ENCODE measurements at regions not wholly inside any gene's neighbourhood (a gene's known extent, or its start where the extent isn't known, plus 50 kb on each side); places are given as distances from the start of the nearest gene placed in this dataset.

DNA sequence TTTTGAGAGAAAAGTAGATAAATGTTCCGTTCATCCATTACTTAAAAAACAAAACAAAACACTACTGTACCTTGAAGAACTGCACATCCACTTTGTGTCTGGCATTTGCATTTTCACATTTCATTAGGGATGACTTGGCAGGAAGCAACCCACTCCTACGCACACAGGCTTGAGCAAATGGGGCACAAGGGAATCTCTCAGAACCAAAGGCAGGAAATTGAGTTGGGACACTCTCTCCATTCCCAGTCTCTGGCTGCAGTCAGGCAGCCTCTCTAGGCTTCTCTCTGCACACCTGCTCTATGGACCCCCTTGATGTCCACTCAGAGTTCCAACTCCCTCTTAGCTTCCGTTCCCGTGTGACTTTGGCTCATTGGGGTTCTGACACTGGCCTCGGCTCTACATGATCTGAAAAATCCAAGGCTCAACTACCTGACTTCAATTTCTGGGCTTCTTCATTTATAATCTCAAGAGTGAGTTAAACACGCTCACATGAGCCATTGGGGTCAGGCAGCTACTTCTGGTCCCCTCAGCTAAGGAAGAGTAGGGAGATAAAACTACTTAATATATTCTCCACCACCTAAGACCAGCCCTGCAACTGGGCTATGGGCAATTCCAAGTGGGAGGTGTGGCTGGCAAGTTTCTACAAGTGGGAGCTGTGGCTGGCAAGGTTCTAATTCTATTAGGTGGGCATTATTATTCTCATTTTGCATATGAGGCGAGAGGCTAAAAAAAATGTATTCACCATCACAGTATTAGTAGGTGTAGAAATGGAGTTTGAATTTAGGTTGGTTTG is 251.9 kb downstream of the SOD2 start:
- Histone ChIP-seq H4K91ac (ENCODE audit: low read depth, low read length, poor library complexity) (no peak overlapping the region), H3K23ac (ENCODE audit: low read depth, low read length, poor library complexity) (no peak overlapping the region), H3K18ac (ENCODE audit: low read length) (no peak overlapping the region), H3K79me1 (ENCODE audit: low read depth, low read length) (no peaks in the 10 kb centered on the region), H3K9ac (ENCODE audit: low read depth, low read length, poor library complexity) (no peak overlapping the region), H2AK5ac (ENCODE audit: low read depth, low read length) (no peak overlapping the region), H4K8ac (ENCODE audit: low read depth, low read length) (no peak overlapping the region), H2BK15ac (ENCODE audit: low read length) (no peak overlapping the region), H3K4me3 (ENCODE audit: low read length in 2 of 2) (no peak overlapping the region), H3K14ac (ENCODE audit: low read length) (no peak overlapping the region), H2AFZ (ENCODE audit: low read length) (no peak overlapping the region), H3K4me2 (ENCODE audit: insufficient read depth, low read length, poor library complexity, severe bottlenecking) (no peak overlapping the region), H3K9me3 (replicated peaks in 1 of 2; ENCODE audit: control insufficient read depth in 2 of 2, insufficient read depth in 1 of 2, low read depth in 1 of 2, low read length in 2 of 2) (no peaks in the 10 kb centered on the region), H2BK5ac (ENCODE audit: low read length) (no peak overlapping the region), H3K36me3 (replicated peaks in 1 of 2; ENCODE audit: control insufficient read depth in 2 of 2, insufficient read depth in 2 of 2, low read length in 2 of 2) (no peaks in the 10 kb centered on the region), H2BK120ac (ENCODE audit: low read depth, low read length) (no peak overlapping the region), H3K4me1 (ENCODE audit: control insufficient read depth in 2 of 2, insufficient read depth in 1 of 2, low read depth in 1 of 2, low read length in 2 of 2) (no peaks in the 10 kb centered on the region), H3K27me3 (ENCODE audit: control insufficient read depth in 3 of 3, insufficient read depth in 3 of 3, low read depth in 1 of 3, low read length in 3 of 3) (peaks cover 0 to 15% (median 0%) of the 10 kb centered on the region in 3 experiments), H2BK12ac (ENCODE audit: low read length) (no peak overlapping the region), H3K27ac (replicated peaks; ENCODE audit: low read length) (no peak overlapping the region), H3K4ac (ENCODE audit: low read length) (no peak overlapping the region)
- no CpG with 5 or more reads among the region's 7 CpGs for WGBS, 2 donors (ENCODE audit: extremely low coverage in 2 of 2, insufficient read length in 2 of 2, insufficient replicate concordance in 1 of 2)
- no peak for DNase-seq (ENCODE audit: low spot score)

DNA sequence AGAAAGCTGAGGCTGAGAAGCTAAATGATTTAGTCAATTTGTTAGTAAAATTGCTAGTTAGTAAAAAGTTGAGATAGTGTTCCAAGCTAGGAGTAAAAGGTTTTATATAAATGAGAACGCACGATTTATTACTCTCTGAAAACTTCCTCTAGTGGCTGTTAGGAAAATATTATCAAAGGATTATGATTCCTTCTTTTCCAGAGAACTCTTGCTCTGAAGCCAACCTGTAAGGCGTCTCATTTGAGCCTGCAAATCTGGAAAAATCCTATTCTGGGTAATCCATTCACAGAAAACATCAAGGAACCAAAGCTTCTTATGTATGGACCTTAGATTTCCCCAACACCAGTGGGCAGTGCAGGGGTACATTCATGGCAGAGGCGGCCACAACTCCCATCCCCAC is 252.7 kb downstream of the SOD2 start:
- Histone ChIP-seq H2AK5ac (ENCODE audit: low read depth, low read length) (no peak overlapping the region), H3K23ac (ENCODE audit: low read depth, low read length, poor library complexity) (no peak overlapping the region), H3K9me3 (replicated peaks in 1 of 2; ENCODE audit: control insufficient read depth in 2 of 2, insufficient read depth in 1 of 2, low read depth in 1 of 2, low read length in 2 of 2) (no peaks in the 10 kb centered on the region), H3K9ac (ENCODE audit: low read depth, low read length, poor library complexity) (no peak overlapping the region), H3K18ac (ENCODE audit: low read length) (no peak overlapping the region), H2BK120ac (ENCODE audit: low read depth, low read length) (no peak overlapping the region), H3K4me1 (ENCODE audit: control insufficient read depth in 2 of 2, insufficient read depth in 1 of 2, low read depth in 1 of 2, low read length in 2 of 2) (no peaks in the 10 kb centered on the region), H3K14ac (ENCODE audit: low read length) (no peak overlapping the region), H3K79me1 (ENCODE audit: low read depth, low read length) (no peaks in the 10 kb centered on the region), H3K4me3 (ENCODE audit: low read length in 2 of 2) (no peak overlapping the region), H2AFZ (ENCODE audit: low read length) (no peak overlapping the region), H2BK5ac (ENCODE audit: low read length) (no peak overlapping the region), H4K8ac (ENCODE audit: low read depth, low read length) (no peak overlapping the region), H2BK12ac (ENCODE audit: low read length) (no peak overlapping the region), H3K36me3 (replicated peaks in 1 of 2; ENCODE audit: control insufficient read depth in 2 of 2, insufficient read depth in 2 of 2, low read length in 2 of 2) (no peaks in the 10 kb centered on the region), H3K27ac (replicated peaks; ENCODE audit: low read length) (no peak overlapping the region), H3K27me3 (ENCODE audit: control insufficient read depth in 3 of 3, insufficient read depth in 3 of 3, low read depth in 1 of 3, low read length in 3 of 3) (peaks cover 0 to 10% (median 0%) of the 10 kb centered on the region in 3 experiments), H4K91ac (ENCODE audit: low read depth, low read length, poor library complexity) (no peak overlapping the region), H3K4me2 (ENCODE audit: insufficient read depth, low read length, poor library complexity, severe bottlenecking) (no peak overlapping the region), H2BK15ac (ENCODE audit: low read length) (no peak overlapping the region), H3K4ac (ENCODE audit: low read length) (no peak overlapping the region)
- whole genome bisulfite sequencing, 2 donors (ENCODE audit: extremely low coverage in 2 of 2, insufficient read length in 2 of 2, insufficient replicate concordance in 1 of 2): no CpG with 5 or more reads among the region's 4 CpGs
- DNase-seq (ENCODE audit: low spot score): no peak

DNA sequence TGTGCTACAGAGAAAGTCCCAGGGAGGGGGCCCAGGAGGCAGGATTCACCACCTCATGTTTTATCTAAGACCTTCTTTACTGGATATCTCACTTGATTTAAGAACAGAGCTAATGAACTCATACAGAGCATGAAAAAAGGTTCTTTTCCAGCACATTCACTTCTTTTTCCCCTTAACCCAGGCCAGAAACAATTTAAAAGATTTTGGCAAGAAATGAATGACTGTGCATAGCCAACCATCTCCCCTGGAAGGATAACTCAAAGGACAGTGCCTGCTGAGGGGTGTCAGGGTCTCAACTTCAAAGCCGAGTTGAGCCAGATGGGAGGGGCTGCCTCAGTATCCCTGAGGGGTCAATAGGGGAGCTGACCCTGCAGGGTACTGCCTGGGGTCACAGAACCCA is 253.4 kb downstream of the SOD2 start:
- Histone ChIP-seq H3K36me3 (replicated peaks in 1 of 2; ENCODE audit: control insufficient read depth in 2 of 2, insufficient read depth in 2 of 2, low read length in 2 of 2) (no peaks in the 10 kb centered on the region), H3K18ac (ENCODE audit: low read length) (no peak overlapping the region), H2BK5ac (ENCODE audit: low read length) (no peak overlapping the region), H3K9me3 (replicated peaks in 1 of 2; ENCODE audit: control insufficient read depth in 2 of 2, insufficient read depth in 1 of 2, low read depth in 1 of 2, low read length in 2 of 2) (peaks cover 0 to 2% of the 10 kb centered on the region in 2 donors), H2BK12ac (ENCODE audit: low read length) (no peak overlapping the region), H3K4me1 (ENCODE audit: control insufficient read depth in 2 of 2, insufficient read depth in 1 of 2, low read depth in 1 of 2, low read length in 2 of 2) (no peaks in the 10 kb centered on the region), H3K4me2 (ENCODE audit: insufficient read depth, low read length, poor library complexity, severe bottlenecking) (no peak overlapping the region), H3K79me1 (ENCODE audit: low read depth, low read length) (no peaks in the 10 kb centered on the region), H3K4ac (ENCODE audit: low read length) (no peak overlapping the region), H2BK120ac (ENCODE audit: low read depth, low read length) (no peak overlapping the region), H4K8ac (ENCODE audit: low read depth, low read length) (no peak overlapping the region), H4K91ac (ENCODE audit: low read depth, low read length, poor library complexity) (no peak overlapping the region), H2AK5ac (ENCODE audit: low read depth, low read length) (no peak overlapping the region), H3K14ac (ENCODE audit: low read length) (no peak overlapping the region), H3K9ac (ENCODE audit: low read depth, low read length, poor library complexity) (no peak overlapping the region), H3K23ac (ENCODE audit: low read depth, low read length, poor library complexity) (no peak overlapping the region), H2BK15ac (ENCODE audit: low read length) (no peak overlapping the region), H3K4me3 (ENCODE audit: low read length in 2 of 2) (no peak overlapping the region), H3K27ac (replicated peaks; ENCODE audit: low read length) (no peak overlapping the region), H3K27me3 (ENCODE audit: control insufficient read depth in 3 of 3, insufficient read depth in 3 of 3, low read depth in 1 of 3, low read length in 3 of 3) (peaks cover 0 to 10% (median 0%) of the 10 kb centered on the region in 3 experiments), H2AFZ (ENCODE audit: low read length) (no peak overlapping the region)
- no CpG with 5 or more reads among the region's 1 CpG for WGBS, 2 donors (ENCODE audit: extremely low coverage in 2 of 2, insufficient read length in 2 of 2, insufficient replicate concordance in 1 of 2)
- DNase-seq (ENCODE audit: low spot score): no peak

DNA sequence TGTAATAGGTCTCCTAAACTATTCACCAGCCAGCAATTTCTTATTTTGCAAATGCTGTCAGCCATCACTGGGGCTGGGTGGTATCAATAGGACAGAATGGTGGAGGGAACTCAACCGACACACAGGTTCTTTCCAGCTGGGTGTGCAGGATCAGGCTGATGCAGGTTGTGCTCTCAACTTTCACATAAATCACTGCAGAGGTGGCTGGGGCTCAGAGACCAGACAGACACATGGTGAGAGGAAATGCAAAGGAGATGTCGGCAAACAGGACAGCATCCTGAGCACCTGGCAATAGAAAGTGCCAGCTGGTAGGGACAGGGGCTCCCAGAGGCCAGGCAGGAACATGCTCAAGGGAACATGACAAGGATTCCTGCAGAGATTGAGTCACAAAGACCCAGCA is 254.9 kb downstream of the SOD2 start:
- no peak overlapping the region for H3K4me2 ChIP-seq (ENCODE audit: insufficient read depth, low read length, poor library complexity, severe bottlenecking)
- no peak overlapping the region for H3K23ac ChIP-seq (ENCODE audit: low read depth, low read length, poor library complexity)
- no peak overlapping the region for H4K8ac ChIP-seq (ENCODE audit: low read depth, low read length)
- H2BK15ac ChIP-seq (ENCODE audit: low read length): no peak overlapping the region
- peaks cover 0 to 6% (median 0%) of the 10 kb centered on the region in 3 experiments for H3K27me3 ChIP-seq (ENCODE audit: control insufficient read depth in 3 of 3, insufficient read depth in 3 of 3, low read depth in 1 of 3, low read length in 3 of 3)
- no peak overlapping the region for H3K27ac ChIP-seq (replicated peaks; ENCODE audit: low read length)
- no peak overlapping the region for H3K9ac ChIP-seq (ENCODE audit: low read depth, low read length, poor library complexity)
- no peak overlapping the region for H2BK120ac ChIP-seq (ENCODE audit: low read depth, low read length)
- H2BK5ac ChIP-seq (ENCODE audit: low read length): no peak overlapping the region
- H3K9me3 ChIP-seq (replicated peaks in 1 of 2; ENCODE audit: control insufficient read depth in 2 of 2, insufficient read depth in 1 of 2, low read depth in 1 of 2, low read length in 2 of 2): peaks cover 0 to 2% of the 10 kb centered on the region in 2 donors
- no peaks in the 10 kb centered on the region for H3K36me3 ChIP-seq (replicated peaks in 1 of 2; ENCODE audit: control insufficient read depth in 2 of 2, insufficient read depth in 2 of 2, low read length in 2 of 2)
- no peak for DNase-seq (ENCODE audit: low spot score)
- no peak overlapping the region for H4K91ac ChIP-seq (ENCODE audit: low read depth, low read length, poor library complexity)
- no peak overlapping the region for H2AK5ac ChIP-seq (ENCODE audit: low read depth, low read length)
- no peak overlapping the region for H3K4ac ChIP-seq (ENCODE audit: low read length)
- no peak overlapping the region for H3K14ac ChIP-seq (ENCODE audit: low read length)
- H3K79me1 ChIP-seq (ENCODE audit: low read depth, low read length): no peaks in the 10 kb centered on the region
- no peak overlapping the region for H3K18ac ChIP-seq (ENCODE audit: low read length)
- no peak overlapping the region for H2AFZ ChIP-seq (ENCODE audit: low read length)
- no peak overlapping the region for H2BK12ac ChIP-seq (ENCODE audit: low read length)
- no peaks in the 10 kb centered on the region for H3K4me1 ChIP-seq (ENCODE audit: control insufficient read depth in 2 of 2, insufficient read depth in 1 of 2, low read depth in 1 of 2, low read length in 2 of 2)
- H3K4me3 ChIP-seq (ENCODE audit: low read length in 2 of 2): peak overlapping the region in 1 of 2 donors; percentile 32
- no CpG with 5 or more reads among the region's 2 CpGs for WGBS, 2 donors (ENCODE audit: extremely low coverage in 2 of 2, insufficient read length in 2 of 2, insufficient replicate concordance in 1 of 2)

All from neuronal stem cell (in vitro differentiated cells).